ENCODE measurements at regions not wholly inside any gene's neighbourhood (a gene's known extent, or its start where the extent isn't known, plus 50 kb on each side); places are given as distances from the start of the nearest gene placed in this dataset.

GRCh38 chr18:55119016-55119415 lies 159.8 kb upstream of the CCDC68 start:
- no peak for TF ChIP-seq CTCF (IDR thresholded peaks at IDR 0.05)
- DNase-seq (no peak), ATAC-seq (peak in 2 of 8 donors; percentile 8 to 26)
- intact Hi-C loops (cut with DNase I): loop anchor here in 5 of 10 donors (2.0 to 10.0 kb wide), 6 partner anchors 46 to 406 kb away; no protein-coding TSS in a partner anchor
- Histone ChIP-seq H3K27me3 (no peaks in the 10 kb centered on the region), H3K27ac (peak overlapping the region in 8 of 10 donors; percentile 9 to 73 (median 42)), H3K36me3 (no peaks in the 10 kb centered on the region), H3K9me3 (peaks cover 0 to 16% (median 5%) of the 10 kb centered on the region in 11 donors), H3K4me1 (peaks cover 0 to 42% (median 8%) of the 10 kb centered on the region in 9 donors), H3K4me3 (no peak overlapping the region)

- Histone ChIP-seq H3K36me3 (no peaks in the 10 kb centered on the region), H3K4me3 (no peak overlapping the region), H3K9me3 (peaks cover 0 to 16% (median 5%) of the 10 kb centered on the region in 11 donors), H3K4me1 (peaks cover 0 to 42% (median 8%) of the 10 kb centered on the region in 9 donors), H3K27ac (peak overlapping the region; percentile 16 to 79 (median 41)), H3K27me3 (no peaks in the 10 kb centered on the region)
- WGBS, 2 donors: 67 to 72% methylated on average over 3 of the region's 3 CpGs
- TF ChIP-seq CTCF (IDR thresholded peaks at IDR 0.05): no peak
- ATAC-seq (no peak), DNase-seq (no peak)
- intact Hi-C loops (cut with DNase I): loop anchor here in 4 of 10 donors (5.0 to 10.0 kb wide), 5 partner anchors 105 to 408 kb away; no protein-coding TSS in a partner anchor
Observed at GRCh38 chr18:55116863-55117262, 157.6 kb upstream of the CCDC68 start.

- peak overlapping the region in 4 of 10 donors; percentile 22 to 79 (median 59) for H3K27ac ChIP-seq
- H3K4me3 ChIP-seq: no peak overlapping the region
- WGBS, 2 donors: 86 to 88% methylated on average over 2 of the region's 2 CpGs
- intact Hi-C loops (cut with DNase I): loop anchor here in 4 of 10 donors (5.0 to 10.0 kb wide), 5 partner anchors 107 to 409 kb away; no protein-coding TSS in a partner anchor
- DNase-seq: no peak
- ATAC-seq: no peak
- no peak for TF ChIP-seq CTCF (IDR thresholded peaks at IDR 0.05)
- peaks cover 0 to 51% (median 13%) of the 10 kb centered on the region in 9 donors for H3K4me1 ChIP-seq
- no peaks in the 10 kb centered on the region for H3K36me3 ChIP-seq
- H3K9me3 ChIP-seq: peaks cover 0 to 12% (median 5%) of the 10 kb centered on the region in 11 donors
- no peaks in the 10 kb centered on the region for H3K27me3 ChIP-seq
Observed at GRCh38 chr18:55115606-55116005, 156.3 kb upstream of the CCDC68 start.

- ATAC-seq (no peak), DNase-seq (no peak)
- Histone ChIP-seq H3K9me3 (peaks cover 0 to 5% (median 4%) of the 10 kb centered on the region in 11 donors), H3K27ac (peak overlapping the region in 4 of 10 donors; percentile 28 to 79 (median 59)), H3K4me1 (peaks cover 0 to 58% (median 16%) of the 10 kb centered on the region in 9 donors), H3K27me3 (no peaks in the 10 kb centered on the region), H3K36me3 (no peaks in the 10 kb centered on the region), H3K4me3 (no peak overlapping the region)
- WGBS, 2 donors: 54 to 57% methylated on average over 1 of the region's 1 CpG
- intact Hi-C loops (cut with DNase I): loop anchor here in 4 of 10 donors (5.0 to 10.0 kb wide), 6 partner anchors 107 to 410 kb away; no protein-coding TSS in a partner anchor
- TF ChIP-seq CTCF (IDR thresholded peaks at IDR 0.05): no peak
Observed at GRCh38 chr18:55114876-55115275, 155.6 kb upstream of the CCDC68 start.
